GM23248 (cell line): ENCODE measurements at regions not wholly inside any gene's neighbourhood (a gene's known extent, or its start where the extent isn't known, plus 50 kb on each side); places are given as distances from the start of the nearest gene placed in this dataset.
"Not testable (repeated sequence)": the region's sequence is repeated elsewhere in the genome, so short reads cannot be mapped to it uniquely, and the experiment has no call there.

Source experiments
- DNase-seq: peaks from one replicate; pipeline ENCODE4 v3.0.0-alpha.2; 2015
- H2AFZ ChIP-seq: fragments of 200-600 bp; sonication (generic); 2 replicates; pipeline ENCODE4 v1.6.1; 2016; ENCODE audit warnings: antibody characterized with exemption
- H3F3A ChIP-seq: fragments of 200-600 bp; sonication (generic); 2 replicates; pipeline ENCODE4 v1.6.1; 2016; ENCODE audit warnings: mild to moderate bottlenecking, antibody characterized with exemption, mixed run types; ENCODE audit not compliant: insufficient read depth
- H3K27ac ChIP-seq: fragments of 200-600 bp; sonication (generic); 2 replicates; pipeline ENCODE4 v1.5.1; 2016; ENCODE audit warnings: mild to moderate bottlenecking
- H3K27me3 ChIP-seq: fragments of 200-600 bp; sonication (generic); replicated peaks from 2 replicates; pipeline ENCODE4 v1.6.1; 2016; ENCODE audit warnings: mild to moderate bottlenecking; ENCODE audit not compliant: insufficient read depth
- H3K36me3 ChIP-seq: fragments of 200-600 bp; sonication (generic); 2 replicates; pipeline ENCODE4 v1.6.1; 2016; ENCODE audit warnings: low read depth, mild to moderate bottlenecking
- H3K4me1 ChIP-seq: fragments of 200-600 bp; sonication (generic); 2 replicates; pipeline ENCODE4 v1.6.1; 2016; ENCODE audit warnings: mild to moderate bottlenecking; ENCODE audit not compliant: insufficient read depth
- H3K4me2 ChIP-seq: fragments of 200-600 bp; sonication (generic); one replicate; pipeline ENCODE4 v1.6.1; 2016; ENCODE audit warnings: mild to moderate bottlenecking; ENCODE audit not compliant: unreplicated experiment
- H3K4me3 ChIP-seq: fragments of 200-600 bp; sonication (generic); 2 replicates; pipeline ENCODE4 v1.5.1; 2016; ENCODE audit warnings: mild to moderate bottlenecking
- H3K79me2 ChIP-seq: fragments of 200-600 bp; sonication (generic); 2 replicates; pipeline ENCODE4 v1.6.1; 2016; ENCODE audit warnings: mild to moderate bottlenecking; ENCODE audit not compliant: insufficient read depth
- H3K9ac ChIP-seq: fragments of 200-600 bp; sonication (generic); 2 replicates; pipeline ENCODE4 v1.6.1; 2016; ENCODE audit warnings: mild to moderate bottlenecking
- H3K9me2 ChIP-seq: fragments of 200-600 bp; sonication (generic); 2 replicates; pipeline ENCODE4 v1.6.1; 2016; ENCODE audit warnings: mixed run types, mild to moderate bottlenecking, moderate library complexity; ENCODE audit not compliant: insufficient read depth
- H3K9me3 ChIP-seq: fragments of 200-600 bp; sonication (generic); one replicate; pipeline ENCODE4 v1.6.1; 2017; ENCODE audit warnings: low read depth
- H4K20me1 ChIP-seq: fragments of 200-600 bp; sonication (generic); 2 replicates; pipeline ENCODE4 v1.6.0; 2016; ENCODE audit not compliant: insufficient read depth
- EZH2 ChIP-seq: fragments of 200-600 bp; sonication (generic); IDR thresholded peaks from 2 replicates; pipeline ENCODE4 v1.6.1; 2018; ENCODE audit warnings: antibody characterized with exemption, mild to moderate bottlenecking; ENCODE audit not compliant: insufficient read depth, poor library complexity, severe bottlenecking
- EZH2phosphoT487 ChIP-seq: fragments of 200-600 bp; sonication (generic); IDR thresholded peaks from 2 replicates; pipeline ENCODE4 v1.6.1; 2018; ENCODE audit warnings: antibody characterized with exemption, moderate library complexity, mild to moderate bottlenecking, low read depth; ENCODE audit not compliant: insufficient read depth
- WGBS, 2 experiments: methylation state at CpG; one replicate each; pipeline ENCODE4 v1.1.6; 2015 to 2017; ENCODE audit warnings: low lambda C conversion rate in 2 of 2, low coverage in 1 of 2; ENCODE audit errors: missing lambda C conversion rate in 2 of 2; 5-methylcytosine and 5-hydroxymethylcytosine counted together
- in situ Hi-C: fragments of 300-500 bp; cut with MboI; formaldehyde crosslinking; loops from 2 replicates; pipeline ENCODE4 v1.15.0; 2020

GRCh38 chr2:101645886-101646285, 51.6 kb upstream of the MAP4K4 start:
- H3K79me2 ChIP-seq, H3K9ac ChIP-seq, H3K4me2 ChIP-seq, H3K9me2 ChIP-seq, H3K36me3 ChIP-seq, DNase-seq, H3K4me3 ChIP-seq, H2AFZ ChIP-seq, H3K9me3 ChIP-seq, H3K27ac ChIP-seq, H4K20me1 ChIP-seq, in situ Hi-C loops, H3K4me1 ChIP-seq, H3K27me3 ChIP-seq, H3F3A ChIP-seq: not testable (repeated sequence)
- 51 to 55% methylated on average over 7 of the region's 7 CpGs for WGBS, 2 experiments

GRCh38 chr2:101644842-101645383, 52.6 kb upstream of the MAP4K4 start:
- Histone ChIP-seq H3K9ac (no peak overlapping the region), H3K9me3 (no peaks in the 10 kb centered on the region), H3K4me1 (no peaks in the 10 kb centered on the region), H3K9me2 (no peaks in the 10 kb centered on the region), H3K4me3 (no peak overlapping the region), H3K4me2 (no peak overlapping the region), H2AFZ (no peak overlapping the region), H3K27ac (no peak overlapping the region), H3F3A (no peaks in the 10 kb centered on the region), H4K20me1 (no peaks in the 10 kb centered on the region), H3K36me3 (no peaks in the 10 kb centered on the region), H3K79me2 (no peaks in the 10 kb centered on the region), H3K27me3 (no peaks in the 10 kb centered on the region)
- TF ChIP-seq EZH2phosphoT487, result no peak
- TF ChIP-seq EZH2, result no peak
- WGBS, 2 experiments, result 17 to 34% methylated on average over 1 of the region's 1 CpG
- no peak for DNase-seq
- in situ Hi-C loops, result no loop called here

- in situ Hi-C loops, result no loop called here
- no peak overlapping the region for H3K9ac ChIP-seq
Measured at GRCh38 chr2:101643004-101643524, 54.4 kb upstream of the MAP4K4 start.

GRCh38 chr2:101638817-101639605, 58.5 kb upstream of the MAP4K4 start:
- H3K9ac ChIP-seq, result no peak overlapping the region
- no peaks in the 10 kb centered on the region for H3K9me2 ChIP-seq
- H3K27me3 ChIP-seq, result no peaks in the 10 kb centered on the region
- no peaks in the 10 kb centered on the region for H3K79me2 ChIP-seq
- TF ChIP-seq EZH2 (no peak), EZH2phosphoT487 (no peak)
- H3K36me3 ChIP-seq, result no peaks in the 10 kb centered on the region
- 91 to 92% methylated on average over 17 of the region's 17 CpGs for WGBS, 2 experiments
- H3K9me3 ChIP-seq, result no peaks in the 10 kb centered on the region
- H3K4me1 ChIP-seq, result no peaks in the 10 kb centered on the region
- DNase-seq, result no peak
- H3K4me3 ChIP-seq, result no peak overlapping the region
- H3K27ac ChIP-seq, result no peak overlapping the region
- H3K4me2 ChIP-seq, result no peak overlapping the region
- 0 out of 2 replicates have a peak overlapping the region, but pooled peaks have one; percentile 24 for H2AFZ ChIP-seq
- no peaks in the 10 kb centered on the region for H3F3A ChIP-seq
- in situ Hi-C loops, result no loop called here
- H4K20me1 ChIP-seq, result no peaks in the 10 kb centered on the region

More at GRCh38 chr2:101643004-101643524, 54.4 kb upstream of the MAP4K4 start:
- no peaks in the 10 kb centered on the region for H4K20me1 ChIP-seq
- no peak overlapping the region for H2AFZ ChIP-seq
- H3K4me3 ChIP-seq, result no peak overlapping the region
- H3K9me2 ChIP-seq, result no peaks in the 10 kb centered on the region
- no peak overlapping the region for H3K4me2 ChIP-seq
- no peaks in the 10 kb centered on the region for H3K27me3 ChIP-seq
- H3K9me3 ChIP-seq, result no peaks in the 10 kb centered on the region
- no peak for TF ChIP-seq EZH2phosphoT487
- TF ChIP-seq EZH2, result no peak
- H3F3A ChIP-seq, result no peaks in the 10 kb centered on the region
- H3K4me1 ChIP-seq, result no peaks in the 10 kb centered on the region
- WGBS, 2 experiments, result 76 to 86% methylated on average over 1 of the region's 1 CpG
- DNase-seq, result no peak
- no peaks in the 10 kb centered on the region for H3K79me2 ChIP-seq
- H3K36me3 ChIP-seq, result no peaks in the 10 kb centered on the region
- H3K27ac ChIP-seq, result no peak overlapping the region
